Right lobe of liver (tissue), 6 donors: ENCODE measurements at regions not wholly inside any gene's neighbourhood (a gene's known extent, or its start where the extent isn't known, plus 50 kb on each side); places are given as distances from the start of the nearest gene placed in this dataset.

ENCODE experiments used
- ATAC-seq, 4 donors: fragments of 200-7000 bp; cut with Tn5 transposase; one replicate each; pipeline ENCODE4 v1.9.1; 2020; ENCODE audit warnings: mild to moderate bottlenecking in 4 of 4, moderate library complexity in 4 of 4
- DNase-seq, 3 donors: peaks; one replicate each; pipeline ENCODE4 v3.0.0-alpha.2; 2020
- H3K27ac ChIP-seq, 3 donors: fragments of 200-600 bp; one replicate each; pipeline ENCODE4 v1.8.0; 2022
- H3K27me3 ChIP-seq, 2 donors: fragments of 200-600 bp; one replicate each; pipeline ENCODE4 v1.8.0; 2022
- H3K36me3 ChIP-seq, 4 donors: fragments of 200-600 bp; sonication (generic) in 1 of 4; one replicate each; pipeline versions ENCODE4 v1.5.1 to v1.8.0; 2017 to 2022; ENCODE audit warnings: control low read depth in 1 of 4
- H3K4me1 ChIP-seq, 4 donors: fragments of 200-600 bp; sonication (generic) in 1 of 4; one replicate each; pipeline versions ENCODE4 v1.5.1 to v1.8.0; 2017 to 2022; ENCODE audit warnings: control low read depth in 1 of 4
- H3K4me3 ChIP-seq, 3 donors: fragments of 200-600 bp; one replicate each; pipeline ENCODE4 v1.8.0; 2022
- H3K9me3 ChIP-seq, 4 donors: fragments of 200-600 bp; sonication (generic) in 1 of 4; one replicate each; pipeline versions ENCODE4 v1.5.1 to v1.8.0; 2017 to 2022; ENCODE audit warnings: control low read depth in 1 of 4
- POLR2A ChIP-seq: fragments of 450-650 bp; IDR thresholded peaks from one replicate; pipeline ENCODE4 v1.6.1; 2017; ENCODE audit warnings: antibody characterized with exemption, mild to moderate bottlenecking
- WGBS: methylation state at CpG from one replicate; pipeline ENCODE4 v1.1.6; 2018; ENCODE audit warnings: low coverage, low lambda C conversion rate; ENCODE audit not compliant: insufficient coverage; ENCODE audit errors: missing lambda C conversion rate; 5-methylcytosine and 5-hydroxymethylcytosine counted together
- intact Hi-C, 2 donors: fragments of 100-400 bp; cut with DNase I; formaldehyde crosslinking; loops; one replicate each; pipeline versions ENCODE4 v1.11.2 to v1.14.1; 2022
- TF ChIP-seq, protein P1 (sequence below), 4 donors: fragments of 200-600 bp in 3 of 4; fragments of 450-650 bp in 1 of 4; IDR thresholded peaks; one replicate each; pipeline versions ENCODE4 v1.5.1 to v1.8.0; 2016 to 2022; ENCODE audit warnings: antibody characterized with exemption in 4 of 4, mild to moderate bottlenecking in 2 of 4
- donor health status: DM: no; HTN: yes; CAD: no.
- donor health status: DM: no; HTN: no; CAD: no.
- donor health status: DM: no; HTN: no; CAD: no.
- donor health status: DM: no; HTN: yes; CAD: no.
- donor health status: DM: no; HTN: yes; CAD: no.

DNA sequence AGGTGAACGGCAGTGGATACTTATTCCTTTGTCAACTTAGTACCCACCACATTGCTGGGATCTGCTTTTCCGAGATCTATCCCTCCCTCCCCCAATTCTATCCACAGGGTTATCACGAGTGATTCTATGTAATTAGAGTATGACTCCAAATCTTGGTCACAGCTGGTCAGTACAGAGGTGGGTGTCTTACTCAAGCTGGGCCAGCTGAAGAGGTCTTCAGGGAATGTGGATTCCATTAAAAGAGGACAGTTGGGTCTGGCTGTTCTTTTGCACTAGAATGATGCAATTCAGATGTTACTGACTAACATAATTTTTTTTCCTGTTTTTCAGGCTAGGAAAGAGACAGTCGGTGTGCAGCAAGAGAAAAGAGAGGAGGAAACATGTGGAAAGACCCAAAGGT lies 92.3 kb downstream of the HS3ST1 start:
- Histone ChIP-seq H3K27ac (no peak overlapping the region), H3K4me1 (no peaks in the 10 kb centered on the region), H3K27me3 (no peaks in the 10 kb centered on the region), H3K4me3 (no peak overlapping the region), H3K36me3 (no peaks in the 10 kb centered on the region), H3K9me3 (no peaks in the 10 kb centered on the region)
- 25% methylated on average over 4 of the region's 4 CpGs for WGBS
- TF ChIP-seq, protein P1, sequence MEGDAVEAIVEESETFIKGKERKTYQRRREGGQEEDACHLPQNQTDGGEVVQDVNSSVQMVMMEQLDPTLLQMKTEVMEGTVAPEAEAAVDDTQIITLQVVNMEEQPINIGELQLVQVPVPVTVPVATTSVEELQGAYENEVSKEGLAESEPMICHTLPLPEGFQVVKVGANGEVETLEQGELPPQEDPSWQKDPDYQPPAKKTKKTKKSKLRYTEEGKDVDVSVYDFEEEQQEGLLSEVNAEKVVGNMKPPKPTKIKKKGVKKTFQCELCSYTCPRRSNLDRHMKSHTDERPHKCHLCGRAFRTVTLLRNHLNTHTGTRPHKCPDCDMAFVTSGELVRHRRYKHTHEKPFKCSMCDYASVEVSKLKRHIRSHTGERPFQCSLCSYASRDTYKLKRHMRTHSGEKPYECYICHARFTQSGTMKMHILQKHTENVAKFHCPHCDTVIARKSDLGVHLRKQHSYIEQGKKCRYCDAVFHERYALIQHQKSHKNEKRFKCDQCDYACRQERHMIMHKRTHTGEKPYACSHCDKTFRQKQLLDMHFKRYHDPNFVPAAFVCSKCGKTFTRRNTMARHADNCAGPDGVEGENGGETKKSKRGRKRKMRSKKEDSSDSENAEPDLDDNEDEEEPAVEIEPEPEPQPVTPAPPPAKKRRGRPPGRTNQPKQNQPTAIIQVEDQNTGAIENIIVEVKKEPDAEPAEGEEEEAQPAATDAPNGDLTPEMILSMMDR (IDR thresholded peaks at IDR 0.05), result no peak
- TF ChIP-seq POLR2A, result no peak
- ATAC-seq, result no peak
- intact Hi-C loops, result no loop called here
- DNase-seq, result no peak

DNA sequence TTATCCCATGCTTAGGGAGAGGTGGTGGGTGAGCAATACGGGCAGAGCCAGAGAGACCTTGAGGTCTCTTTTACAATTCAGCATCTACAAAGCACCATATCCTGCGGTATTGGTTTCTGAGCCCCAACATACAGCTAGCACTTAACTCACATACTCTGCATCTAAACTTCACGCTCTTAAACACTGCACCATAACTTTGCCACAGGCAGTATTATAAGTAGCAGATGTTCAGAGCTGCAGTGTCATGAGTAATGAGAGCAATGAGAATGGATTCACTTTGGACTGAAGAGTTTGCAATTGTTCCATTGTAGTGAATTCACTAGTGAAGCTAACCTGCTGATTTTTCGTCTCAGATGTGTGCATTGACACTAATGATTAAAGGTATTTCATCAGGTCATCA lies 93.8 kb downstream of the HS3ST1 start:
- H3K4me3 ChIP-seq, result no peak overlapping the region
- no peak overlapping the region for H3K27ac ChIP-seq
- WGBS, result 55% methylated on average over 4 of the region's 4 CpGs
- no peaks in the 10 kb centered on the region for H3K27me3 ChIP-seq
- intact Hi-C loops, result no loop called here
- H3K4me1 ChIP-seq, result no peaks in the 10 kb centered on the region
- H3K36me3 ChIP-seq, result no peaks in the 10 kb centered on the region
- DNase-seq, result no peak
- no peak for ATAC-seq
- no peaks in the 10 kb centered on the region for H3K9me3 ChIP-seq
- TF ChIP-seq POLR2A, result no peak
- TF ChIP-seq, protein P1 (IDR thresholded peaks at IDR 0.05), result no peak

DNA sequence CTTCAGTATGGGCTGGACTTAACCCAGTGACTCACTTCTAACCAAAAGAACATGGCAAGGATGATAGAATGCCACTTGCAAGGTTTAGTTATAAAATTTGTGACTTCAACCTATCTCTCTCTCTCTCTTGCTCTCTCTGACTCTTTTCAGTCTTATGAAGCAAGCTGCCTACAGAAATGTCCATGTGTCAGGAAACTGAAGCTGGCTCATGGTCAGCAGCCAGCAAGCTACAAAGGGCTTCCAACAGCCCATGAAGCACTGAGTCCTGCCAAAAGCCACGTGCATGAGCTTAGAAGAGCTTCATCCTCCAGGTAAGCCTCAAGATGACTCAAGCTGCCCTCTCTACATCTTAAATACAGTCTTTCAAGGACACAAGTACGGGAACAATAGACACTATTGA lies 100.3 kb downstream of the HS3ST1 start:
- WGBS, result 20% methylated on average over 2 of the region's 2 CpGs

DNA sequence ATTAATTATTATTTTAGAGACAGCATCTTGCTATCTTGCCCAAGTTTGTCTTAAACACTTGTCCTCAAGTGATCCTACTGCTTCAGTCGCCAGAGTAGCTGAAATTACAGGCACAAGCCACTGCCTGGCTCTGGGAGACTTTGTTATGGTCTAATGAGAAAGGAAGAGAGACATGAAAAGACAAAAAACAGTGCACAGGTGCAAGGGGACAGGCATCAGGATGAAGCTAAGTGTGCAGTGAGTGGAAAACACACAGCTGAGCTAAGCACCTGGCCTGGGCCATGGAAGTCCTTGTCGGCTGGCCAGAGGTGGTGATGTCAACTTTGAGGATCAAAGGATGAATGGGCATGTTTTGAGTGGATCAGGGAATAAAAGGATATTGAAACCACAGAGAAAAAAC lies 102.7 kb downstream of the HS3ST1 start:
- Histone ChIP-seq H3K9me3 (no peaks in the 10 kb centered on the region), H3K27me3 (no peaks in the 10 kb centered on the region), H3K4me1 (no peaks in the 10 kb centered on the region), H3K4me3 (no peak overlapping the region), H3K27ac (no peak overlapping the region), H3K36me3 (no peaks in the 10 kb centered on the region)
- ATAC-seq (no peak), DNase-seq (no peak)
- WGBS, result 35% methylated on average over 2 of the region's 2 CpGs
- TF ChIP-seq, protein P1 (IDR thresholded peaks at IDR 0.05), result no peak
- TF ChIP-seq POLR2A, result no peak
- intact Hi-C loops, result no loop called here

More for the DNA sequence above, 100.3 kb downstream of the HS3ST1 start:
- Histone ChIP-seq H3K36me3 (no peaks in the 10 kb centered on the region), H3K9me3 (no peaks in the 10 kb centered on the region), H3K27me3 (no peaks in the 10 kb centered on the region), H3K4me3 (no peak overlapping the region), H3K27ac (no peak overlapping the region), H3K4me1 (no peaks in the 10 kb centered on the region)
- DNase-seq (no peak), ATAC-seq (no peak)
- TF ChIP-seq POLR2A, result no peak
- TF ChIP-seq, protein P1 (IDR thresholded peaks at IDR 0.05), result no peak
- intact Hi-C loops, result no loop called here

DNA sequence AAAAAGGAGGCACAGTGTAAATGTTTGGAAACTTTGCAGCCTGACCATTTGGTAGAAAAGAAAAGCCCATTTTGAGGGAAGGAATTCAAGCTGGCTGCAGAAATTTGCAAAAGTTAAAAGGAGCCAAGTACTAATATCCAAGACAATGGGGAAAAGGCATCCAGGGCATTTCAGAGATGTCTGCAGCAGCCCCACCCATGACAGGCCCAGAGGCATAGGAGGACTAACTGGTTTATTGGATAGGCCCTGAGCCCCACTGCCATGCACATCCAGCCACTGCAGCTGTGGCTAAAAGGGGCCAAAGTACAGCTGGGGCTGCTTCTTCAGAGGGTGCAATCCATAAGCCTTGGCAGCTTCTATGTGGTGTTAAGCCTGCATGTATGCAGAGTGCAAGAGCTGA lies 104.9 kb downstream of the HS3ST1 start:
- TF ChIP-seq POLR2A, result no peak
- TF ChIP-seq, protein P1 (IDR thresholded peaks at IDR 0.05), result no peak
- ATAC-seq (no peak), DNase-seq (no peak)
- intact Hi-C loops, result no loop called here
- Histone ChIP-seq H3K4me3 (no peak overlapping the region), H3K9me3 (no peaks in the 10 kb centered on the region), H3K36me3 (no peaks in the 10 kb centered on the region), H3K4me1 (no peaks in the 10 kb centered on the region), H3K27ac (no peak overlapping the region), H3K27me3 (no peaks in the 10 kb centered on the region)
